NB4 (cell line): ENCODE measurements at regions not wholly inside any gene's neighbourhood (a gene's known extent, or its start where the extent isn't known, plus 50 kb on each side); places are given as distances from the start of the nearest gene placed in this dataset.

ENCODE experiments used
- DNase-seq: peaks from one replicate; pipeline ENCODE4 v3.0.0; 2010; ENCODE audit warnings: low read depth
- H3K4me3 ChIP-seq: one replicate; pipeline ENCODE4 v1.5.1; 2011; ENCODE audit warnings: mild to moderate bottlenecking, low read depth, low read length, moderate library complexity
- CTCF ChIP-seq: IDR thresholded peaks from one replicate; pipeline ENCODE4 v1.5.1; 2012; ENCODE audit warnings: low read depth, low read length
- MAX ChIP-seq: IDR thresholded peaks from 2 replicates; pipeline ENCODE4 v1.6.1; 2011; ENCODE audit warnings: low read depth, low read length
- MYC ChIP-seq: IDR thresholded peaks from 2 replicates; pipeline ENCODE4 v1.6.1; 2011; ENCODE audit warnings: low read depth, low read length
- POLR2A ChIP-seq: IDR thresholded peaks from 2 replicates; pipeline ENCODE4 v1.6.1; 2011; ENCODE audit warnings: mild to moderate bottlenecking; ENCODE audit not compliant: insufficient read length; ENCODE audit errors: extremely low read depth

- DNase-seq: no peak
- TF ChIP-seq MYC (no peak), MAX (no peak), CTCF (no peak), POLR2A (no peak)
- H3K4me3 ChIP-seq: no peak overlapping the region
Measured at GRCh38 chr3:99131876-99132275, 230.4 kb upstream of the DCBLD2 start.

- H3K4me3 ChIP-seq: no peak overlapping the region
- TF ChIP-seq MYC: no peak
- no peak for TF ChIP-seq MAX
- no peak for TF ChIP-seq POLR2A
- no peak for TF ChIP-seq CTCF
- no peak for DNase-seq
Measured at GRCh38 chr3:99128725-99129505, 227.4 kb upstream of the DCBLD2 start.

- no peak for DNase-seq
- H3K4me3 ChIP-seq: no peak overlapping the region
Measured at GRCh38 chr3:99128235-99128634, 226.7 kb upstream of the DCBLD2 start.

GRCh38 chr3:99126316-99126715, 224.8 kb upstream of the DCBLD2 start:
- DNase-seq: no peak
- TF ChIP-seq POLR2A: no peak
- no peak for TF ChIP-seq MAX
- no peak for TF ChIP-seq MYC
- no peak for TF ChIP-seq CTCF
- H3K4me3 ChIP-seq: no peak overlapping the region

More at GRCh38 chr3:99128235-99128634, 226.7 kb upstream of the DCBLD2 start:
- no peak for TF ChIP-seq POLR2A
- no peak for TF ChIP-seq MAX
- no peak for TF ChIP-seq CTCF
- TF ChIP-seq MYC: no peak

- TF ChIP-seq MAX: no peak
- TF ChIP-seq MYC: no peak
- no peak for TF ChIP-seq POLR2A
- no peak for TF ChIP-seq CTCF
- no peak for DNase-seq
- no peak overlapping the region for H3K4me3 ChIP-seq
Measured at GRCh38 chr3:99119385-99119784, 217.9 kb upstream of the DCBLD2 start.
